Astrocyte of the cerebellum (primary cell): ENCODE measurements at regions not wholly inside any gene's neighbourhood (a gene's known extent, or its start where the extent isn't known, plus 50 kb on each side); places are given as distances from the start of the nearest gene placed in this dataset.

Experiments used
- DNase-seq: peaks from one replicate; pipeline ENCODE4 v3.0.0-alpha.2; 2011; ENCODE audit warnings: low read depth
- H3K4me3 ChIP-seq: 2 replicates; pipeline ENCODE4 v1.5.1; 2011; ENCODE audit warnings: mild to moderate bottlenecking, low read depth, low read length, moderate library complexity
- CTCF ChIP-seq: IDR thresholded peaks from 2 replicates; pipeline ENCODE4 v1.5.1; 2012; ENCODE audit warnings: low read length, low read depth, moderate library complexity, mild to moderate bottlenecking; ENCODE audit errors: missing control alignments
- in situ Hi-C: cut with HindIII; loops from 2 replicates; pipeline ENCODE4 v1.10.0; 2017; ENCODE audit warnings: low sequenced_read_pairs

GRCh38 chr6:144741659-144742058, 456.5 kb downstream of the UTRN start:
- no peak overlapping the region for H3K4me3 ChIP-seq
- no peak for DNase-seq
- TF ChIP-seq CTCF = no peak
- in situ Hi-C loops = no loop called here

- DNase-seq = no peak
- no peak for TF ChIP-seq CTCF
- H3K4me3 ChIP-seq = no peak overlapping the region
- in situ Hi-C loops = no loop called here
These were observed 457.6 kb downstream of the UTRN start for GRCh38 chr6:144742779-144743178.

- no peak overlapping the region for H3K4me3 ChIP-seq
- in situ Hi-C loops = no loop called here
- TF ChIP-seq CTCF = no peak
- DNase-seq = no peak
These were observed 459.6 kb downstream of the UTRN start for GRCh38 chr6:144744720-144745119.

GRCh38 chr6:144745439-144745838, 460.3 kb downstream of the UTRN start:
- no peak for DNase-seq
- TF ChIP-seq CTCF = no peak
- H3K4me3 ChIP-seq = no peak overlapping the region
- in situ Hi-C loops = no loop called here

- TF ChIP-seq CTCF = no peak
- in situ Hi-C loops = no loop called here
- no peak for DNase-seq
These were observed 461.9 kb downstream of the UTRN start for GRCh38 chr6:144746902-144747469.

GRCh38 chr6:144749263-144749662, 464.1 kb downstream of the UTRN start:
- TF ChIP-seq CTCF = no peak
- H3K4me3 ChIP-seq = no peak overlapping the region
- no peak for DNase-seq
- in situ Hi-C loops = no loop called here

More at GRCh38 chr6:144746902-144747469, 461.9 kb downstream of the UTRN start:
- no peak overlapping the region for H3K4me3 ChIP-seq
